ENCODE measurements at regions not wholly inside any gene's neighbourhood (a gene's known extent, or its start where the extent isn't known, plus 50 kb on each side); places are given as distances from the start of the nearest gene placed in this dataset.

- WGBS, 3 donors: 32 to 48% (median 47%) methylated on average over 1 of the region's 1 CpG
- intact Hi-C loops (cut with DNase I): no loop called here
- H3K27me3 ChIP-seq: no peaks in the 10 kb centered on the region
- no peak for DNase-seq
- H3K36me3 ChIP-seq: no peaks in the 10 kb centered on the region
- no peak overlapping the region for H3K4me3 ChIP-seq
- H3K27ac ChIP-seq: no peak overlapping the region
- H3K4me1 ChIP-seq (ENCODE audit: insufficient read depth): peaks cover 1% of the 10 kb centered on the region
- TF ChIP-seq EP300 (IDR thresholded peaks at IDR 0.05) (no peak), POLR2A (IDR thresholded peaks at IDR 0.05) (no peak), CTCF (IDR thresholded peaks at IDR 0.05) (no peak)
- H3K9me3 ChIP-seq: no peaks in the 10 kb centered on the region
Observed at GRCh38 chr9:88660611-88661010, 125.6 kb downstream of the NXNL2 start.

- Histone ChIP-seq H3K27ac (no peak overlapping the region), H3K9me3 (no peaks in the 10 kb centered on the region), H3K4me1 (ENCODE audit: insufficient read depth) (peaks cover 1% of the 10 kb centered on the region), H3K4me3 (no peak overlapping the region), H3K27me3 (no peaks in the 10 kb centered on the region), H3K36me3 (no peaks in the 10 kb centered on the region)
- intact Hi-C loops (cut with DNase I): no loop called here
- WGBS, 3 donors: 65 to 96% (median 82%) methylated on average over 3 of the region's 3 CpGs
- no peak for DNase-seq
- no peak for TF ChIP-seq EP300 (IDR thresholded peaks at IDR 0.05)
- TF ChIP-seq CTCF (IDR thresholded peaks at IDR 0.05): no peak
- TF ChIP-seq POLR2A (IDR thresholded peaks at IDR 0.05): no peak
Observed at GRCh38 chr9:88661759-88662158, 126.8 kb downstream of the NXNL2 start.

GRCh38 chr9:88663771-88664419, 128.9 kb downstream of the NXNL2 start:
- Histone ChIP-seq H3K4me3 (no peak overlapping the region), H3K4me1 (ENCODE audit: insufficient read depth) (no peaks in the 10 kb centered on the region), H3K27me3 (no peaks in the 10 kb centered on the region), H3K27ac (no peak overlapping the region), H3K36me3 (no peaks in the 10 kb centered on the region), H3K9me3 (no peaks in the 10 kb centered on the region)
- no peak for DNase-seq
- intact Hi-C loops (cut with DNase I): no loop called here
- TF ChIP-seq POLR2A (IDR thresholded peaks at IDR 0.05) (no peak), CTCF (IDR thresholded peaks at IDR 0.05) (no peak), EP300 (IDR thresholded peaks at IDR 0.05) (no peak)
- WGBS, 3 donors: 61 to 92% (median 79%) methylated on average over 4 of the region's 4 CpGs

- TF ChIP-seq CTCF (IDR thresholded peaks at IDR 0.05) (no peak), POLR2A (IDR thresholded peaks at IDR 0.05) (no peak), EP300 (IDR thresholded peaks at IDR 0.05) (no peak)
- no peaks in the 10 kb centered on the region for H3K36me3 ChIP-seq
- H3K27ac ChIP-seq: no peak overlapping the region
- intact Hi-C loops (cut with DNase I): no loop called here
- no peaks in the 10 kb centered on the region for H3K27me3 ChIP-seq
- no peaks in the 10 kb centered on the region for H3K4me1 ChIP-seq (ENCODE audit: insufficient read depth)
- no peak for DNase-seq
- H3K9me3 ChIP-seq: no peaks in the 10 kb centered on the region
- no peak overlapping the region for H3K4me3 ChIP-seq
- 87 to 91% (median 90%) methylated on average over 8 of the region's 8 CpGs for WGBS, 3 donors
Observed at GRCh38 chr9:88664773-88665172, 129.8 kb downstream of the NXNL2 start.

All from ovary (tissue), 7 donors.